ENCODE measurements at regions not wholly inside any gene's neighbourhood (a gene's known extent, or its start where the extent isn't known, plus 50 kb on each side); places are given as distances from the start of the nearest gene placed in this dataset.
"Not testable (repeated sequence)": the region's sequence is repeated elsewhere in the genome, so short reads cannot be mapped to it uniquely, and the experiment has no call there.

DNA sequence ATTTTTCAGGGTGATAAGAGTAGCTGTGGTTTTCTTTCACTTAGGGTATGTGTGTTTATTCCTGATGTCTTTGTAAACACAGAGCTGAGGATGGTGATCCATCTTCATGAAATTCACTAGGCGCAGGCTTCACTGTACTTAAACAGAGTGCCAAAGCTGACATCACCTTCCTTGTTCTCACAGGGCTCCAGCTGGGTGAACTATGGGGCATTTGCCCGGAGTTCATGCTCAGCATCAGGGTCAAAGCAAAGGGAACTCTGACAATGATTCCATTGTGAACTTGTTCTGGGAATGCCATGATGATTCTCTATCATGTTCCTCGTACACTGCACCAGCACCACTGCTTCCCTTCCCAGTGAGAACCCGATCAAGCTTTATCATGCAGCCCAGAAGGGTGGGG lies 184.8 kb upstream of the P2RY1 start:
- DNase-seq (ENCODE audit: extremely low read depth in 1 of 11, low read depth in 9 of 11, low spot score in 4 of 11): no peak

DNA sequence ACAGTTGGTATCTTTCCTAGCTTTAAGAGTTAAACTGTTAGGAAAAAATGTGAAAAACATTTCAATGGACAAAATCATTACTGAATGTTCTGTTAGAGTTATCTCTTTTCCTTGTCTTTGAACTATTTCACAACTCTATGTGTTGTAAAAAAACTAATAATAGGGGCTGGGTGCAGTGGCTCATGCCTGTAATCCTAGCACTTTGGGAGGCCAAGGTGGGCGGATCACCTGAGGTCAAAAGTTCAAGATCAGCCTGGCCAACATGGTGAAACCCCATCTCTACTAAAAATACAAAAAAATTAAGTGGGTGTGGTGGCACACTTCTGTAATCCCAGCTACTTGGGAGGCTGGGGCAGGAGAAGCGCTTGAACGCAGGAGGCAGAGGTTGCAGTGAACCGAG lies 184.0 kb upstream of the P2RY1 start:
- not testable (repeated sequence) for DNase-seq (ENCODE audit: extremely low read depth in 1 of 11, low read depth in 9 of 11, low spot score in 4 of 11)

DNA sequence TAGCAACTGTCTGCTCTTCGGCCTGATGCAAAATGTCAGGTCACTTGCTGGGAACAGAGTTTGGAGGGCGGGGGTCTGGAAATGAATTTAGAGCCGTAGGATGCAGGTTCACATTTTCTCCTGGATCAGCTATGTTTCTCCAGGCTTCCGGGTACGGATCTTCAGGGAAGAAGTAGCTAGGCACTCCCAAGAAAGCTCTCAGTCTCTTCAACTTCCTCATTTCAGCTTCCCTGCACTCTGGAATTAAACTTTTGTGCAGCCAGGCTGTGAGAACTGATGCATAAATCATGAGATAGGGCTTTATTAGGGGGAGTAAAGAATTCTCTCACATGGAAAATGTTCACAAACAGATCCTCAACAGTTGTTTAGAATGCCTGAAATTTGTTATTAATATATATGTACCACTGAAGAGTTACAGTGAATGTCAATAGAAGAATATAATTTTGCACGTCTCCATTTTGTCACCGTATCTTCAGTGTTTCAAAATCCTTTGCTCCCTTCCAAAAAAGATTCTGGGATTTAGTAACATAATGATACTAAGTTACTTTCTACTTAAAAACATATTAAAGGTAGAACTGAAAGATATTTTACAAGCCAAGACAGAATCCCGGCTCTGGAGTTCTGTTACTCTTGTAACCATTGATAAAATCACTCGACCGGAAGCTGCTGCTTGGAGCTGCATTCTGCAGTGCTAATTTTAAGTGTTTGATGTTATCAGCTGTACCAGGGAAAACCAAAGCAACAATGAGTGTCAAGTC lies 178.5 kb upstream of the P2RY1 start:
- peak in 1 of 11 donors; percentile 43 for DNase-seq (ENCODE audit: extremely low read depth in 1 of 11, low read depth in 9 of 11, low spot score in 4 of 11)

DNA sequence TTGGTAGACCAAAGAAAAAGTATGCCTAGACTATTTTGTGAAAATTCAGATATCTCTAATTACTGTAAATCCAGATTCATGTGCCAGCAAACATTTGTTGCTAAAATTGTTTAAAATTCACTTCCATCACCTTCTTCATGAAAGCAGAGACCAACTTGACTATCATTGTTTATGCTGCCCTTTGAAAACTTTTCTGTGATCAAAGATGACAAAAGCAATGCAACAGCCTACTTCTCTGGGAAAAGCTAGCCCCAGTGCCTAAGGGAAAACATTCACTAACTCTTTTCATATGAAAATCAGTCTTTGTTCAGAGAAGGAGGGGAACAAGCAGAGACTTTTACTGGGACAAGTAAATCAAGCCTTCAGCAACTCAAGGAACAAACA lies 178.0 kb upstream of the P2RY1 start:
- no peak for DNase-seq (ENCODE audit: extremely low read depth in 1 of 11, low read depth in 9 of 11, low spot score in 4 of 11)

DNA sequence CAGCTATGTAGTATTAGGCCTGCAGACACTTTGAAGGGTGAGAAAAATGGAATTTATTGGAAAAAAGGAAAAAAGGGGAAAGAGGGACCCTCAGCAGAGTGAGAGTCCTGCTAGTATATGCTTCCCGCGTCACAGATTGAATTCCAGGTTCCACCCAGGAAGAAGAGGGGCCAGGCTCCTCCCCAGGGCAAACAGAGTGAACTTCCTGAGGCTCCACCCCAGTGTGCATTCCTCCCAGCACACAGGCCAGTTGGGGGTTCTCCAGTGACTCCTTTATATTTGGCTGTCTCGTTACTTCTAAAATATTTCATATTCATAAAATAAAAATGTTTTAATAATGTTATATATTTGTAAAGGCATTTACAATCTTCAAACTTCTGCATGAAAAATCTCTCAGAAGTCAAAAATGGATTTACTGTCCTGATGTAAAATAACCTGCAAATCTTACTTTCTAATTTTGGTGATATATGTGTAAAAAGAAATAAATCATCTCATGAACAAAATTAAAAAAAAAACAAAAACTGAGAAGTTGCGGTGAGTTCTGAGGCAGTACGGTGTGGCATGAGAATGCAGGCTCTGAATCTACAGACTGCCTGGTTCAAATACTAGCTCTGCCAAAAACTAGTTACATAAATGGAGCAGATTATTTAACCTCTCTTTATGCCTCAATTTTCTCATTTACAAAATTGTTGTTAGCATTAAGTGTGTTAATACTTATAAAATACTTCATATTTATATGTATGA lies 175.8 kb upstream of the P2RY1 start:
- no peak for DNase-seq (ENCODE audit: extremely low read depth in 1 of 11, low read depth in 9 of 11, low spot score in 4 of 11)

DNA sequence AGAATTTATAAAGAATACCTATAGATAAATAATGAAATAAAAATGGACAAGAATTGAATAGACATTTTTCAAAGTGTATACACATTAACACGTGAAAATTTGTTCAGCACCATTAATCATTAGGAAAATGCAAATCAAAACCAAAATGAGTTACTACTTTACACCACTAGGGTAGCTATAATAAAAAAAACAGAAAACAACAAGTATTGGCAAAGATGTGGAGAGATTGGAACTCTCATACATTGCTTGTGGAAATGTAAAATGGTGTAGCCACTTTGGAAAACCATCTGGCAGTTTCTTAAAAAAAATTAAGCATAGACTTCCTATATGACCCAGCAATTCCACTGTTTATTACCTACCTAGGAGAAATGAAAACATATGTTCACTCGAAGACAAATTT lies 172.8 kb upstream of the P2RY1 start:
- no peak for DNase-seq (ENCODE audit: extremely low read depth in 1 of 11, low read depth in 9 of 11, low spot score in 4 of 11)

DNA sequence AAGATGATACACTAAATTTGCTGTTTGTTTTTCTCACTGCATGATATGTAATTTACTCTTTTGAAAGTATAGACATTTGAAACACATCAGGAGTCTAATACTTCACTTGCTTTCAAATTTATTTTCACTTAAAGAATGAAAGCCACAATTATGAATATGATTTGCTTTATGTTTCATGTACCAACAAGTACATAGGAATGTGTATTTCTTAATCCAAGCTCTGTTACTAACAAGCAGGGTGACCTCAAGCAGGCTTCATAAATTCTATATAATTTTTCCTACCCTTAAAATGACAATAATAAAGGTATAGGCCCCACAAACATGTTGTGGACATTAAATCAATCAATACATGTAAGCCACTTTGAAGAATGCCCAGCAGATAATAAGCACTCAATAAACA lies 170.2 kb upstream of the P2RY1 start:
- DNase-seq (ENCODE audit: extremely low read depth in 1 of 11, low read depth in 9 of 11, low spot score in 4 of 11): no peak

DNA sequence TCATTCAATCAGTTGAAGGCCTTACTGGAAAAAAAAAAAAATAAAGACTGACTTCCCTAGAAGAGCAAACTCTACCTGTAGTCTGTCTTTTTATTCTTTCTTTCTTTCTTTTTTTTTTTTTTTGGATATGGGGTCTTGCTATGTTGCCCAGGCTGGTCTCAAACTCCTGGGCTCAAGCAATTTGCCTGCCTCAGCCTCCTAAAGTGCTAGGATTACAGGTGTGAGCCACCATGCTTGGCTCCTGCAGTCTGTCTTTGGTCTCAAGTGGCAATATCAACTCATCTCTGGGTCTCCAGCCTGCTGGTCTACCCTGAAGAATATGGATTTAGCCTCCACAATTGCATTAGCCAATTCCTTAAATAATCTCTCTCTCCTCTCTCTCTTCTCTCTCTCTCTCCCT lies 167.7 kb upstream of the P2RY1 start:
- no peak for DNase-seq (ENCODE audit: extremely low read depth in 1 of 11, low read depth in 9 of 11, low spot score in 4 of 11)

DNA sequence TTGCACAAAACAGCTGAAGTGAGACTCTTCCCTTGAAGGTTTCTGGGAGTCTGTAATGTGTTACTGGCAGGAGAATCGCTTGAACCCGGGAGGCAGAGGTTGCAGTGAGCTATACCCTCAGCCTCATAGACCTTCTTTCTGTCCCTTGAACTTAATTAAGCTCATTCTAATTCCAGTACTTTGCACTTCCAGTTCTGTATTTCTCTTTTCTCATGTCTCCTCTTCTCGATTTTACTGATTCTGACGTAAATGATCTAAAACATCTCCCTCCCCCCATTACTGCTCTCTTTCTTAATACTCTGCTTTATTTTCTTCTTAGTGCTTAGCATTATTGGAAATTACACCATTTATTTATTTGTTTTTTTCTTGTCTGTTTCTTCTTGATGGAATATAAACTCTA lies 165.4 kb upstream of the P2RY1 start:
- DNase-seq (ENCODE audit: extremely low read depth in 1 of 11, low read depth in 9 of 11, low spot score in 4 of 11): no peak

DNA sequence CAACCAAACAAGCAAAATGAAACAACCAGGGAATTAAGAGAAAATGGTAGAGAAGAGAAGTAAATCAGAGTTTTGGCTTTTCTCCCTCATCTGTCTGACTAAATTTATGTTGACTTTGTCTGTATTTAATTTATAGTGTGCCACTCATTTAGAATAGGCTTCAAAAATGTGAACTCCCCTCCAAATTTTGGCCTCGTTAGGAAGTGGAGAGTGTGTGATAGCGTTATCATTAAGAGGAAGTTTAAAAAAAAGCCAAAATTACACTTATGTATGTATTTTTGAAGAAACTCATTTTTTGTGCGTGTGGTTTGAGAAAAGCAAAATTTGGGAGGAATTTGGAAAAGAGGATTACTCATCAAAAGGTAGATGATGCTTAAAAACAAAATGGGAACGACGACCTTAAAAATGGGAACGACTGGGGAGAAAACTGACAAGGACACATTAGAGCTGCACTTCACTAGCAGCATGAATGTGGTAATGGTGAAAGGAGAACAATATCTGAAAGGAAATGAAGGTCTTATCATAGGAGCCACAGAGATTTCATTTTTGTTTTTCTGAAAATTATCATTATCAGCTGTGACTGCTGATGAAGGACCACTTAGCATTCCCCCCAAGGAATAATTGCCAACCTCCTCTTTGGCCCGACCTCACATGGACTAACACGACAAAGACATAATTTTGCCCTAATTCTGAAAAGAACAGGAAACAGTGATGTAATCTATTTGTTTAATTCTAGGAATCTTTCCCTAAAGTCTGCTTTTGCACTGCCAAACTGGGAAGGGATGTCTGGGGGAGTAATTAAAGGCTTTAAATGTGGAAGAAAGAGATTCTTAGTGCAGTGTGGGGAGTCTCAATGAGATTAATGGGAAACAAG lies 163.2 kb upstream of the P2RY1 start:
- DNase-seq (ENCODE audit: extremely low read depth in 1 of 11, low read depth in 9 of 11, low spot score in 4 of 11): no peak

DNA sequence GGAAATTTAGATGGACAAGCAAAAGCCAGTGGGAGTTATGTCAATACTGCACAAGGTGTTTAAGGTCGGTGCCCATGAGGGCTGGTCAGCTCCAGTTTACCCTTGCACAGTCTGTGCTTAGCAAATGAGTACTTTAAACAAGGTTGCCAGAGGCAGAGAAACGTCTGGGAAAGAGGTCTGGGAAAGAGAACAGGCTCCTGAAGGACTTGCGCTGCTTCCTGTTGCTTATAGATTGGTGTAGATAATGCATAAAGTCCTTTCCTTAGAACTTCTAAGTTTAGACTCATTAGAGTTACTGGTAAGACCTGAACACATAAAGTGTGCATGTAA lies 162.6 kb upstream of the P2RY1 start:
- no peak for DNase-seq (ENCODE audit: extremely low read depth in 1 of 11, low read depth in 9 of 11, low spot score in 4 of 11)

DNA sequence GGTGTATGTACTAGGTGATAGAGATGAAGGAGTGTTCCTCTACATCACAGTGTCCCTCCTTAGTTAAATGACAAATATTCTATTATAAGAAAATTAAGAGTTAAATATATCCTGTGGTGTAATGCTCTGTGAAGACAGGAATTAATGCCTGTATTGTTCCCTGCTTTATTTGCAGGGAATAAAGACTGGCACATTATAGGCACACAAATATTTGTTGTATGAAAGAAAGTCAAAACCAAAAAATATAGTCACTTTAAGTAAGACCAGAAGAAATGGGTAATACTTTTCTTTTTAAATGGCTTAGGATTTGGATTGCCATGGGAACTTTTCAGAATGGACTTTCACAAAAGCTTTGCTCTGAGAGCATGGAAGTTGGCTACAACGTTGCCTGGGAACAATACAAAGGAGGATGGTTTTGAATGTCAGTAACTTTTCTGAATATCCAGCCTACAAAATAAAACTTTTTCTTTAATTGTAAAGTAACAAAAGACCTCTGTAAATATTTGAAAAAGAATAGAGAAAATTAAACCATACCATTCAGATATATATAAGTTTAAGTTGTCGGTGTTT lies 158.0 kb upstream of the P2RY1 start:
- DNase-seq (ENCODE audit: extremely low read depth in 1 of 11, low read depth in 9 of 11, low spot score in 4 of 11): no peak

DNA sequence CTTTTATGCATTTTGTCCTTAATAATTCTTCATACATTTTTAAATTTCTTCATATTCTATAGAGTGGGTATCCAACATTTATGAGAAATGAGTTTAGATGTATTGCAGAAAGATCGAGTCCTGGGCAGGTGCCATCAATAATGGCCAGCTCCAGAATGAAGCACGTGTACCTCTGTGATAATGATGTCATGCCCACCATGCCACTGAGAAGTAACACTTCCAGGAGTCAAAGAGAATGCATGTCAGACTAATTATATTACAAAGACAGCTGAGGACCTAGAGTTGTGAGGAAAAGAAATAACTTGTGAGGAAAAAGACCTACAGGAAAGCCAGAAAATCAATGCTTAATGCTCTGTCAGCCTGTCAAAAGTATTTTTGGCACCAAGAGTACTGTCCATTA lies 157.4 kb upstream of the P2RY1 start:
- DNase-seq (ENCODE audit: extremely low read depth in 1 of 11, low read depth in 9 of 11, low spot score in 4 of 11): no peak

DNA sequence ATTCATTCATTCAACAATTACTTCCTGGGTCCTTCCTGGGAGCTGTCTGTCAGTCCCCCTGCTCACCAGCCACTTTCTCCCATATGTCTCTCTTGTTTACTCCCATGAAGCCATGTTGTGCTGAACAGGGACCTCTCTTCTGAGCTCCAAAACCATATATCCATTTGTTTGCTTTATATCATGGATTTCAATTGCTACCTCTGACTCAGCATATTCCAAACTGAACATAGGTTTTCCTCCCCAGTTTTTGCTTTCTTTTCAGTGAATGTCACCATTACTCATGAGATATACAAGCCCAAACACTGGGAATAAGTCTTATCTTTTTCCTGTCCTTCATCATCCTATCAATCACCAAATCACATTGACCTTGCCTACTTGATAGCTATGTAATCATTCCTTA lies 152.5 kb upstream of the P2RY1 start:
- DNase-seq (ENCODE audit: extremely low read depth in 1 of 11, low read depth in 9 of 11, low spot score in 4 of 11): no peak

DNA sequence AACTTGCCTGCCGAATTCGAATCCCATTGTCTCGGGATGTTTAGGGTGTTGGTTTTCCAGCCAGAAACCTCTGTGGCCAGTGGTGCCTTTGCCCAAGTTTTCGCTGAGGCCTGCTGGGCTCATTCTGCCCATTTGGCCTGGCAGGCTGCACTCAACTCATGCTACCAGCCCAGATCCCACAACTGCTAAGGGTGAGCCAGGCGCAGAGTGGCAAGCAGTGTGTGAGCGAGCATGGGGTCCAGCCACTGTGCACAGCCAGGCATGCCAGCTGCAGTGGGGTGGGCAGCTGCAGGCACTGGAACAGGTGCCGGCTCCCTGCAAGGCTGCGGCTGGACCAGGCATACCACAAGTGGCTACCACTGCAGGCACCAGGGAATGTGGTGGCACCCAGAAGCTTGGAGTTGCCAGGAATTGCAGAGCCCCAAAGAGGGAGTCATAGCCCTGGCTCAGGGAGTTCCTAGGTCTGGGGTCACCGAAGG lies 151.4 kb upstream of the P2RY1 start:
- no peak for DNase-seq (ENCODE audit: extremely low read depth in 1 of 11, low read depth in 9 of 11, low spot score in 4 of 11)

DNA sequence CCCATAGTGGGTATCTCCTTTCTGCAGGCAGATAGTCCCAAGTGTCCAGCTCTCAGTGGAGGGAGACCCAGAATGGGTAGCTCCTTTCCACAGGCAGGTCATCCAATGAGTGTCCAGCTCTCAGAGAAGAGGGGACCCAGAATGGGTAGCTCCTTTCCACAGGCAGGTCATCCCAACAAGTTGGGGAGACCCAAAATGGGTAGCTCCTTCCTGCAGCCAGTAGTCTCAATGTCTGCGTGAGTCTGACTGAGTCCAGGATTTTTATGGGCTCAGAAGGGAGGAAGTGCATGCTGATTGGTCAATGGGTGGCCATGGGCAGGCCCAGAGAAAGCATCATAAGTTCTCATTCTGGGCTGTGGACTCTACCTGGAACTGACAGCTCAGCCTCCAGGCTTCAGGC lies 150.7 kb upstream of the P2RY1 start:
- DNase-seq (ENCODE audit: extremely low read depth in 1 of 11, low read depth in 9 of 11, low spot score in 4 of 11): no peak

DNA sequence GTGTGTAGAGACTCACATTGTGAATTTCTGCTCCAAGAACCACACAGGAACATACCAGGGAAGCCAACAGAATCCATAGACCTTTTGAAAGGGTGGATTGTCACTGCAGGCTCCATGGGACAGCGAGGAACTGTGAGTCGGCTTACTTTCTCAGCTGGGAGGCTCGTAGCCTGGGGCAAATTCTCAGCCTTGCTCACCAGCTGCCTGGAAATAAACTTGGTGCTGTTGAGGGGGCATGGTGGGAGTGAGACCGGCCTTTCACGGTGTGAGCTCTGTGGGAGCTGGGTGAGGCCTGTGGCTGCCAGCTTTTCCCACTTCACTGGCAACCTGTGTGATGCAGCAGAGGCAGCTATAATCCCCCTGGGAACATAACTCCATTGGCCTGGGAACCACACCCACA lies 146.6 kb upstream of the P2RY1 start:
- no peak for DNase-seq (ENCODE audit: extremely low read depth in 1 of 11, low read depth in 9 of 11, low spot score in 4 of 11)

DNA sequence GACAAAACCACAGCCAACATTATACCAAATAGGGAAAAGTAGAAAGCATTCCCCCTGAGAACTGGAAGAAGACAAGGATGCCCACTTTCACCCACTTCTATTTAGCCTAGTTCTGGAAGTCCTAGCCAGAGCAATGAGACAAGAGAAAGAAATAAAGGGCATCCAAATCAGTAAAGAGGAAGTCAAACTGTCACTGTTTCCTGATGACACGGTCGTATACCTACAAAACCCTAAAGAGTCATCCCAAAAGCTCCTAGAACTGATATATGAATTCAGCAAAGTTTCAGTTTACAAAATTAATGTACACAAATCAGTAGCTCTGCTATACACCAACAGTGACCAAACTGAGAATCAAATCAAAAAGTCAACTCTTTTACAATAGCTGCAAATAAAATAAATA lies 142.6 kb upstream of the P2RY1 start:
- not testable (repeated sequence) for DNase-seq (ENCODE audit: extremely low read depth in 1 of 11, low read depth in 9 of 11, low spot score in 4 of 11)

DNA sequence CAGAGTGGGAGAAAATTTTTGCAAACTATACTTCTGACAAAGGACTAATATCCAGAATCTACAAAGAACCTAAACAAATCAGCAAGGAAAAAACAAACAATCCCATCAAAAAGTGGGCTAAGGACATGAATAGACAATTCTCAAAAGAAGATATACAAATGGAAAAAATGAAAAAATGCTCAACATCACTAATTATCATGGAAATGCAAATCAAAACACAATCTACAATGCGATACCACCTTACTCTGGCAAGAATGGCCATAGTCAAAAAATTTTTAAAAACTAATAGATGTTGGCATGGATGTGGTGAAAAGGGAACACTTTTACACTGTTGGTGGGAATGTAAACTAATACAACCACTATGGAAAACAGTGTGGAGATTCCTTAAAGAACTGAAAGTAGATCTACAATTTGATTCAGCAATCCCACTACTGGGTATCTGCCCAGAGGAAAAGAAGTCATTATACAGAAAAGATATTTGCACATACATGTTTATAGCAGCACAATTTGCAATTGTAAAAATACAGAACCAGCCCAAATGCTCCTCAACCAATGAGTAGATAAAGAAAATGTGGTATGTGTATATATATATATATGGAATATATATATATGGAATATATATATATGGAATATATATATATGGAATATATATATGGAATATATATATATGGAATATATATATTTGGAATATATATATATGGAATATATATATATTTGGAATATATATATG lies 141.2 kb upstream of the P2RY1 start:
- not testable (repeated sequence) for DNase-seq (ENCODE audit: extremely low read depth in 1 of 11, low read depth in 9 of 11, low spot score in 4 of 11)

Measured in renal cortex interstitium (tissue), 11 donors.